GM18499 (cell line): ENCODE measurements at regions not wholly inside any gene's neighbourhood (a gene's known extent, or its start where the extent isn't known, plus 50 kb on each side); places are given as distances from the start of the nearest gene placed in this dataset.
"Not testable (repeated sequence)": the region's sequence is repeated elsewhere in the genome, so short reads cannot be mapped to it uniquely, and the experiment has no call there.

Experiments
- ATAC-seq: cut with Tn5 transposase; IDR thresholded peaks from one replicate; pipeline ENCODE4 v1.9.1; 2021; ENCODE audit warnings: moderate number of reproducible peaks; ENCODE audit not compliant: insufficient read depth, unreplicated experiment

GRCh38 chr6:121592261-121592935 is 157.0 kb downstream of the GJA1 start:
- no peak for ATAC-seq

GRCh38 chr6:121593011-121593641 is 157.7 kb downstream of the GJA1 start:
- ATAC-seq = no peak

GRCh38 chr6:121594053-121594452 is 158.6 kb downstream of the GJA1 start:
- no peak for ATAC-seq

- no peak for ATAC-seq
Measured at GRCh38 chr6:121595646-121596045, 160.2 kb downstream of the GJA1 start.

- ATAC-seq = no peak
Measured at GRCh38 chr6:121596441-121596840, 161.0 kb downstream of the GJA1 start.

- no peak for ATAC-seq
Measured at GRCh38 chr6:121597654-121598053, 162.2 kb downstream of the GJA1 start.

GRCh38 chr6:121599331-121599730 is 163.9 kb downstream of the GJA1 start:
- ATAC-seq = not testable (repeated sequence)

- ATAC-seq = no peak
Measured at GRCh38 chr6:121600389-121601168, 165.1 kb downstream of the GJA1 start.

- ATAC-seq = no peak
Measured at GRCh38 chr6:121603486-121603885, 168.0 kb downstream of the GJA1 start.

GRCh38 chr6:121607721-121608120 is 172.3 kb downstream of the GJA1 start:
- ATAC-seq = no peak

- ATAC-seq = no peak
Measured at GRCh38 chr6:121608270-121608669, 172.8 kb downstream of the GJA1 start.

- ATAC-seq = no peak
Measured at GRCh38 chr6:121609281-121609680, 173.8 kb downstream of the GJA1 start.

- ATAC-seq = no peak
Measured at GRCh38 chr6:121612927-121613326, 177.5 kb downstream of the GJA1 start.

GRCh38 chr6:121614115-121614514 is 178.7 kb downstream of the GJA1 start:
- ATAC-seq = no peak

GRCh38 chr6:121615493-121615892 is 180.0 kb downstream of the GJA1 start:
- ATAC-seq = no peak

GRCh38 chr6:121616406-121616805 is 181.0 kb downstream of the GJA1 start:
- no peak for ATAC-seq

- no peak for ATAC-seq
Measured at GRCh38 chr6:121617388-121617787, 181.9 kb downstream of the GJA1 start.

GRCh38 chr6:121619013-121619412 is 183.6 kb downstream of the GJA1 start:
- no peak for ATAC-seq

GRCh38 chr6:121619987-121620740 is 184.7 kb downstream of the GJA1 start:
- no peak for ATAC-seq

- ATAC-seq = no peak
Measured at GRCh38 chr6:121627761-121628160, 192.3 kb downstream of the GJA1 start.

- no peak for ATAC-seq
Measured at GRCh38 chr6:121630716-121631115, 195.3 kb downstream of the GJA1 start.
